ENCODE measurements at regions not wholly inside any gene's neighbourhood (a gene's known extent, or its start where the extent isn't known, plus 50 kb on each side); places are given as distances from the start of the nearest gene placed in this dataset.

DNA sequence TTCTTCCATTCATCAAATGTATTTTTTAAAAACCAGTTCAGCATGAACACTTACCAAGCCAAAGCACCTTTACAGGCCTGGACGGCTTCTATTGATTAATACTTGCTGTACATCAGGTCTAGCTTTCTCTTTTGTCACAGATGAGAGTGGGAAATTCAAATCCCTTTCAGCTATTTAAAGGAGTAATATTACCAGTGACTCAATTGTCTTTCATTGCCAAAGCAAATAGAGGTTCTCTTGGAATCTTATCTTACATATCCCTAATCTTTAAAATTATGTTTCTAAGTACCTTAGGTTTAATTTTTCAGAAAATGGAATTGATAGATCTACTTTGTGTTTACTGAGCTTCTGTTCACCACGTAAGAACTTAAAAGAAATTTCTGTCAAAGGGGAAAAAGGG lies 922.9 kb downstream of the NSUN3 start:
- Histone ChIP-seq H2AK5ac (ENCODE audit: low read depth, low read length) (no peak overlapping the region), H4K91ac (replicated peaks; ENCODE audit: insufficient read length, low read length) (no peak overlapping the region), H4K5ac (ENCODE audit: insufficient read length, low read depth, low read length) (no peak overlapping the region), H3K23ac (ENCODE audit: insufficient read length) (no peak overlapping the region), H3K79me1 (ENCODE audit: low read depth, low read length) (no peaks in the 10 kb centered on the region), H3K23me2 (ENCODE audit: low read depth, low read length) (no peaks in the 10 kb centered on the region), H3K9me3 (ENCODE audit: insufficient read depth in 2 of 2, low read depth in 1 of 2, low read length in 1 of 2) (peaks cover 0 to 3% of the 10 kb centered on the region in 2 experiments; a peak in 1 of 4 replicates), H2BK15ac (ENCODE audit: low read length) (no peak overlapping the region), H2BK120ac (replicated peaks; ENCODE audit: low read depth, low read length) (no peak overlapping the region), H3K36me3 (ENCODE audit: control insufficient read depth in 2 of 4, insufficient read depth in 4 of 4, low read length in 3 of 4) (no peaks in the 10 kb centered on the region), H3K9ac (replicated peaks in 1 of 4; ENCODE audit: extremely low read depth in 1 of 4, low read depth in 3 of 4, low read length in 3 of 4) (no peak overlapping the region), H3K18ac (ENCODE audit: extremely low read depth, low read length) (no peak overlapping the region), H2BK5ac (ENCODE audit: low read depth, low read length) (no peak overlapping the region), H3K4ac (replicated peaks; ENCODE audit: insufficient read length, low read depth, low read length) (no peak overlapping the region), H4K20me1 (replicated peaks in 1 of 2; ENCODE audit: control insufficient read depth in 1 of 2, insufficient read depth in 2 of 2, low read length in 2 of 2) (no peaks in the 10 kb centered on the region), H3K56ac (replicated peaks; ENCODE audit: insufficient read length, low read depth, low read length) (no peak overlapping the region), H3K79me2 (ENCODE audit: control insufficient read depth in 1 of 2, insufficient read depth in 2 of 2, low read length in 2 of 2) (no peaks in the 10 kb centered on the region), H3K27ac (ENCODE audit: low read depth, low read length) (no peak overlapping the region), H3K4me2 (ENCODE audit: insufficient read depth in 1 of 2, low read depth in 2 of 2, low read length in 2 of 2) (no peak overlapping the region), H3K14ac (ENCODE audit: insufficient read length) (no peak overlapping the region), H2BK20ac (ENCODE audit: low read length) (no peak overlapping the region), H3K4me1 (replicated peaks in 1 of 4; ENCODE audit: control insufficient read depth in 3 of 4, insufficient read depth in 4 of 4, low read length in 3 of 4) (no peaks in the 10 kb centered on the region), H3K27me3 (replicated peaks in 1 of 4; ENCODE audit: control insufficient read depth in 3 of 4, extremely low read depth in 1 of 4, insufficient read depth in 3 of 4, low read length in 3 of 4) (no peaks in the 10 kb centered on the region), H2BK12ac (ENCODE audit: low read depth, low read length) (no peak overlapping the region), H4K8ac (ENCODE audit: extremely low read depth, insufficient read depth, low read length) (no peak overlapping the region), H3K4me3 (ENCODE audit: extremely low read depth in 1 of 4, insufficient read depth in 2 of 4, low read depth in 3 of 4, low read length in 4 of 4) (no peak overlapping the region), H2AFZ (ENCODE audit: low read length) (no peak overlapping the region)
- CTCF ChIA-PET (ENCODE audit: partially characterized antibody) = interaction anchor here (0.8 kb wide), 1 partner anchor 123 kb away, joined by 3 read pairs; no protein-coding TSS in a partner anchor
- POLR2A ChIA-PET (ENCODE audit: partially characterized antibody) = no interaction called here
- FAIRE-seq = no peak
- TF ChIP-seq SP4 (IDR thresholded peaks at IDR 0.05; ENCODE audit: low read length) (no peak), FOSL1 (IDR thresholded peaks at IDR 0.05; ENCODE audit: insufficient read depth, low read depth, low read length) (no peak), POLR2AphosphoS5 (IDR thresholded peaks at IDR 0.05; ENCODE audit: low read depth, low read length) (no peak), SP1 (IDR thresholded peaks at IDR 0.05; ENCODE audit: low read depth, low read length) (no peak), JUN (IDR thresholded peaks at IDR 0.05; ENCODE audit: low read depth, low read length) (no peak), BCL11A (IDR thresholded peaks at IDR 0.05; ENCODE audit: low read depth in 2 of 2, low read length in 2 of 2) (no peak), TAF7 (optimal IDR thresholded peaks at IDR 0.05; ENCODE audit: borderline replicate concordance, low read depth, low read length) (no peak), SIRT6 (IDR thresholded peaks at IDR 0.05; ENCODE audit: low read length) (no peak), RBBP5 (IDR thresholded peaks at IDR 0.05; ENCODE audit: borderline replicate concordance, low read depth, low read length) (no peak), KDM1A (IDR thresholded peaks at IDR 0.05; ENCODE audit: borderline replicate concordance, low read length) (no peak), MAFK (IDR thresholded peaks at IDR 0.05; ENCODE audit: low read depth, low read length) (no peak), NRF1 (IDR thresholded peaks at IDR 0.05; ENCODE audit: low read depth, low read length) (no peak), CREB1 (IDR thresholded peaks at IDR 0.05) (no peak)
- TF ChIP-seq, protein P1, sequence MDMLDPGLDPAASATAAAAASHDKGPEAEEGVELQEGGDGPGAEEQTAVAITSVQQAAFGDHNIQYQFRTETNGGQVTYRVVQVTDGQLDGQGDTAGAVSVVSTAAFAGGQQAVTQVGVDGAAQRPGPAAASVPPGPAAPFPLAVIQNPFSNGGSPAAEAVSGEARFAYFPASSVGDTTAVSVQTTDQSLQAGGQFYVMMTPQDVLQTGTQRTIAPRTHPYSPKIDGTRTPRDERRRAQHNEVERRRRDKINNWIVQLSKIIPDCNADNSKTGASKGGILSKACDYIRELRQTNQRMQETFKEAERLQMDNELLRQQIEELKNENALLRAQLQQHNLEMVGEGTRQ (IDR thresholded peaks at IDR 0.05; ENCODE audit: low read length) = no peak
- TF ChIP-seq, protein P2, sequence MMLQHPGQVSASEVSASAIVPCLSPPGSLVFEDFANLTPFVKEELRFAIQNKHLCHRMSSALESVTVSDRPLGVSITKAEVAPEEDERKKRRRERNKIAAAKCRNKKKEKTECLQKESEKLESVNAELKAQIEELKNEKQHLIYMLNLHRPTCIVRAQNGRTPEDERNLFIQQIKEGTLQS (IDR thresholded peaks at IDR 0.05; ENCODE audit: insufficient read depth, low read depth, low read length) = no peak
- DNase-seq (ENCODE audit: low read depth in 1 of 2, low spot score in 2 of 2) = no peak
- WGBS, 2 experiments (ENCODE audit: extremely low coverage in 1 of 2, insufficient coverage in 1 of 2, insufficient read length in 1 of 2, insufficient replicate concordance in 2 of 2, low coverage in 1 of 2, low lambda C conversion rate in 2 of 2, missing lambda C conversion rate in 1 of 2) = 88% methylated on average over 2 of the region's 2 CpGs; no CpG with 5 or more reads in 1 of the 2 experiments

All from H1 (cell line).